KG1 (cell line): ENCODE measurements at regions not wholly inside any gene's neighbourhood (a gene's known extent, or its start where the extent isn't known, plus 50 kb on each side); places are given as distances from the start of the nearest gene placed in this dataset.

Experiments used
- DNase-seq: peaks from one replicate; lab custom pipeline; 2025; lab: John Stamatoyannopoulos, UW

DNA sequence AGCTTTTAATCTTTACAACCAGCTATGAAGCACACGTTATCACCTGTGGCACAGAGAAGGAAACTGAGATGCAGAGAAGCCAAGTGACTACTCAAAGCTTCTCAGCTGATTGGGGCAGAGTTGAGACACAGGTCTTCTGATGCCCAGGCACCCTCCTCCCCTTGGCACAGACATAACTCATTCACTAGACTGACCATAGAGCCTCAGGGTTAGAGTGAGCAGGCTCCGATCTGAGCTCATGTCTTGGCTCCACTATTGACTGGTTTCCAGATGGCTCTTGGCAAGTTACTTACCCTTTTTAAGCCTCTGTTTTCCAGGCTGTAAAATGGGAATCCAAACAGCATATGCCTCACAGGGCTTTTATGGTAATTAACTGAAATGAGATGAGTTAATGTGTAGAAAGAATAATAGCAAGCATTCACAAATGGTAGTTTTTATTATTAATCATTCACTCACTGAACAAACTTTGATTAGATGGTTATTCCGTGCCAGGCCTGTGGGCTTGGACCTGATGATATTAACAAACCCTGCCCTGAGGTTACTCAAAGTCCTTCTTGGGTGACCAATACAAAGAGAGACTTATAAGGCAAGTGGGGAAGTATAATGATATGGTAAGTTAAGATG is 184.3 kb downstream of the ANXA2 start:
- DNase-seq = no peak

DNA sequence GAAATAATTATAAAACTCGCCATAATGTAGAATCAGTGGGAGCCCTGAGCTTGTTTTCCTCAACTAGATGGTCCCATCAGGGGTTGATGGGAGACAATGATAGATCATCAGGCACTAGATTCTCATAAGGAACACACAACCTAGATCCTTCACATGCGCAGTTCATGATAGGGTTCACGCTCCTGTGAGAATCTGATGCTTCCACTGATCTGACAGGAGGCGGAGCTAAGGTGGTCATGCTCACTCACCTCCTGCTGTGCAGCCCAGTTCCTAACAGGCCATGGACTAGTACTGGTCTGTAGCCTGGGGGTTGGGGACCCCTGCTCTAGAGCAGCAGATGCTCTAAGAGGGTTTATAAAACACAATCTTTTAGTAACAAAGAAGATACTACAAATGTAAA is 183.6 kb downstream of the ANXA2 start:
- DNase-seq = no peak

DNA sequence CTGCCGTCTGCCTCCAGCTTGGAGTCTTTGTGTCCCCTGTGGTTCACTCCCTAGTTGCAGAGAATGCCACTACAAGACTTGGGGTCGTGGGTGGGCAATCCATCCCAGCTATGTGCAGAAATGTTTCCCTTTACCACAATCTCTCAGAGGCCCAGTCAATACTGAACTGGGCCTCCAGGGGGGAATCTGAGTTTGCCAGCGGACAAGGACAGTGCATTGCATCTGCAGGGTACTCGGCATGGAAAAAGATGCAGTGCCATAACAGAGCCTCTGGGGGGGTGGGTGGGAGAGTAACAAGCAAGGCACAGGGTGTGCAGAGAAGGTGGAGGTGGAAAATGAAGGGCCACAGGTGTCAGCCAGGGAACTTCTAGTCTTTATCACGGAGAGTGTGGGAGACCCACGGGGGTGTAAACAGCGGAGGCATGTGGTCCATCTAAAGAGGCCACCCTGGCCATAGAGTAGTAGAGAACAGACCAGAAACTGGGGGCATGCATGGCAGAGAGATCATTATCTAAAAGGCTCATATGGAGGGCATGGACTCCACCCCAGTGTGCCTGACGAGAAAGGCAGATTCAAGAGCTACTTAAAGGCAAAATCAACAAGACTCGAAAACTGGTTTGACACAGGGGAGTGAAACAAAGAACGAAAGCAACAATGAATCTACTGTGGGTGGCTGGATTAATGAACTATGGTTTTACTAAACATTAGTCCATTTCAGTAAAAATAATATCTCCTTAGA is 182.4 kb downstream of the ANXA2 start:
- no peak for DNase-seq

DNA sequence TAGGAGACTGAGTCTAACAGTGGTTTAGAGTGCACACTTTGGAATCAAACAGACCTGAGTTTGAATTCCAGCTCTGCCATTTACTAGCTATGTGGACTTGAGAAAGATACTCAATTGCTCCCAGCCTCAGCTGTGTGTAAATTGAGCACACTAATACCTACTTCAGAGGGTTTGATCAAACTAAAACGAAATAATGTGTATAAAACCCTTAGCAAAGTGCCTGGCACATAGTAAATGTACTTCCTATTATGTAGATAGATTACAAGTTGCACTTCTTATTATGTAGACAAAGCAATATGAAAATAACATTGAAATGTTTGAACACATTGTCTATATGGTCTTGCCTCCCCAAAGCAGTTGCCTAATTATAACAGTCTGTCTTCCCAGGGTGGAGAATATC is 180.6 kb downstream of the ANXA2 start:
- no peak for DNase-seq

DNA sequence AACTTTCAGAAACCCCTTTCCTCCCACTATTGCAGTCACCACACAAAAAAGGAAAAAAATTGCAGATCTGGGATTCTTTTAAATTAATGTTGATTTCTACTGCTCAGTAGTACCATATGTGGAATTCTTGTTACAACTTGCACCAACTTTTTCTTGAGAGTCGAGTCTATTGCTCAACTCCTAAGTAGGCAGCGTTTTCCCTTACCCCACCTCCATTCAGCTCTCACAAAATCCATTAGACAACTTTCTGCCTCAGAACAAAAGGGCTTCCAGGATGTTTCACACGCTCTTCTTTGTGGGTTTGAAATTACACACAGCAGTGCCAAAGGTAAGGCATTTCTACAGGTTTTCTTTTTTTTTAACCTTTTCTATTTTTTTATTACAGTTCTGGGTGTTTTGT is 179.5 kb downstream of the ANXA2 start:
- DNase-seq = no peak

DNA sequence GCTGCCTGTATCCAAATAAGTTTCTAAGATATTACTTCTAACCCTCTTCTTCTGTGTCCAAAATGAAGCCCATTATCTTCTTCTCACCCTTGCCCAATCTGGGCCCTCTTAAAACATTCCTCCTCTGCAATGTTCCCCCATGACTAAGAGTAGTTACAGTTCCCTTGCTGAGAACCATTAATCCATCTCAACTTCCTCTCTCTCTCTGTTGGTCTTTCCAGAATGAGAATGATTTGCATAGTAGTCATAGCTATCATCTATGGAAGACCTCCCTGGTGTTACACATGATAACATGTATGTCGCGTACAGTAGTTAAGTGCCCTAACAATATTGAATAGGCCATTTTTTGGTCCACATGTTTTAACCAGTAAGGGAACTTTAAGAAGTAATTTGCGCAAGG is 177.9 kb downstream of the ANXA2 start:
- DNase-seq = no peak

DNA sequence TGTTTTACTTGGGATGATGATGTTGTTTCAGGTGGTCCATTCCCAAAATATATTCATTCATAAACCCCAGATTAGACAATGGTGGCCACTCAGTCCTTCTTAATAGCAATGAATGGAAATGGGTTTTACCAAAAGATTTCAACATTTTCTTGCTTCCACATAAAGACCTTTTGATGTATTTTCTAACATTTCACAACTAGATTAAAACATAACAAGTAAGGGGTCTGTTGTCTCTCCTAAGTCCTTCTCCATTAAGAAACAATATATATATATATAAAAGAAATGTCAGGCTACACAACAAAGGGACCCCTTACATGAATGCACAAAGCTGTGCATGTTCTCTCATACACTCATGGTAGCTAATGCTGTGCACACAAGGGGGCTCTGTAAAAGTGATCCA is 176.4 kb downstream of the ANXA2 start:
- no peak for DNase-seq

DNA sequence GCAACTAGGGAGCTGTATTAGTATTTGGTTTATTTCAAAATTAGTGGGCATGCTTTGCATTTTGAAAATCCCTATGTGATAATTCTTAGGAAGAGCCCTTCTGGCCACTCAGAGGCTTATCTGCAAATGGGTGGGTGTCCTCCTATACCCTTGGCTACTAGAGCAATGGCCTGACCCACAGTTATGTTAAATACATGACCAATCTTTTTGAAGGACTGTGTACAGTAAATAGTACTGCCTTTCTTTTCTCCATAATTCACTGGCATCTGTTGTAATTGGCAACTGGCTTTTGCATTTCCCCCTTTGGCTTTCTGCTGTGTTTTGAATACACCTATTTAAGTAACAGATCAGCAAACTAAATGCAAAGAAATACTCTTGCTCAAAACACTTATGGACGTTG is 175.4 kb downstream of the ANXA2 start:
- DNase-seq = no peak

DNA sequence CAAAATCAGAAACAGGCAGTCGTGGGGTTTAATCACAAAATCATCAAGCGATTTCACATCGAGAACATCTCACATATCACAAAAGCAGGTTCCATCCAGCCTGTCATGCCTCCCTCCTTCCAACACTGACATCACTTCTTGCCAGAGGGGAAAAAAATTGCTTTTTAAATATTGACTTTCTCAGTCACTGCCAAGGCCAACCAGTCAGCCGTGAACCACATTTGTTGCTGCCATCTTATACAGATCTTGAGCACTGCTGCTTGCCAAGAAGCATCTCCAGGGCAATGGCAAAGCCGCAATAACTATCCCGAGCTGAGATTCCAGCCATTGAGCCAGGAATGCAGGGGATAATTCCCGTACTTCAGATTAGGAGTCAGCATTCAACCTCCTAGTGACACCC is 174.6 kb downstream of the ANXA2 start:
- no peak for DNase-seq

DNA sequence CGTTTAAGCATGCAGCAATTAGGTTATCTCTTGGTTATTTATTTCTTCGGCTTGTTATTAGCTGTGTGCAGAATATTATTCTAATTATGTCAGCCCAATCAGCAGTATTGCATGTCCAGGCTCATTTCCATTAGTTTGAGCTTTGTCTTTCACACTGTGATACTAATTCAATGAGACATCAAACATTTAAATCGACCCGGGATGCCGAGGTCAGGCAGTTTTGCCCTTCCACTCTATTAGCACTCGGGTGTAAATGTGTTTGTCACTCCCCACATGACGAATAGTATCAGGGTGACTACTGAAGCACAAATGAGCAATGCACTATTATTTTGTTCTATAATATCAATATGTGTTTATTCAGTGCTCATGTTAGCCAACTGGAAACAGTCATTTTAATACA is 170.9 kb downstream of the ANXA2 start:
- DNase-seq = no peak

DNA sequence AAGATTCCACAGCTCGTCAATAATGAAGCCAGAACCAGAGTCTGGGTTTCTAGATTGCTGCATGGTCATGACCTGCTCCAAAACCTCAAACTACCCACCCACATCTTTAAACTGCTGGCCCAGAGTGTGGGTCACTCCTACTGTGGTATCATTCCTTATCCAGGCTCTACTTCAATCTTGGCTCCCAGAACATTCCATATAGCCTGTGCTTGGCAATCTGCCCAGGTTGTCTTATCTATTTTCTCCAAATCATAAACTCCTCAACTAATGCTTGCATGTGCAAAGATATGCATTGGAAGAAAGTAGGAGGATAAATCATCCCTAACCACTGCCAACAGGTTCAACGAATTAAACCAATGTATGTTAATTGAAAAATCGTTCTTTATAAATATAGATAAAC is 169.7 kb downstream of the ANXA2 start:
- no peak for DNase-seq

DNA sequence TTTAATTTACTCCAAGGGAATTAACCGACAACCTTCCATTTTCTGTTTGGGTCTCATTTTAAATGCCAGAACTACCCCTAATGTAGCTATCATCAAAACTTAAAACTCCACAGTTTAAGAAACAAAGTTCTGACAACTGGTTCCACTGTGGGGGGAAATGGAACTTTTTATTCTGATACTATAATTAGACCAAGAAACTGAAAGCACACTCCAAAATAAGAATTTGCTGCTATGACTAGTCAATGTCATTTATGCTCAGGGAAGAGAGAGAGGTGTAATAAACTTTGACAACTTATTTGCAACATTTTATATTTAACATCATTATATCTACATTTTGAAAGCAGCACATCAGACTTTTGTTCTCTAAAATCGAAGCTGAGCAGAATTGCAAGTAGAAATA is 169.2 kb downstream of the ANXA2 start:
- no peak for DNase-seq

DNA sequence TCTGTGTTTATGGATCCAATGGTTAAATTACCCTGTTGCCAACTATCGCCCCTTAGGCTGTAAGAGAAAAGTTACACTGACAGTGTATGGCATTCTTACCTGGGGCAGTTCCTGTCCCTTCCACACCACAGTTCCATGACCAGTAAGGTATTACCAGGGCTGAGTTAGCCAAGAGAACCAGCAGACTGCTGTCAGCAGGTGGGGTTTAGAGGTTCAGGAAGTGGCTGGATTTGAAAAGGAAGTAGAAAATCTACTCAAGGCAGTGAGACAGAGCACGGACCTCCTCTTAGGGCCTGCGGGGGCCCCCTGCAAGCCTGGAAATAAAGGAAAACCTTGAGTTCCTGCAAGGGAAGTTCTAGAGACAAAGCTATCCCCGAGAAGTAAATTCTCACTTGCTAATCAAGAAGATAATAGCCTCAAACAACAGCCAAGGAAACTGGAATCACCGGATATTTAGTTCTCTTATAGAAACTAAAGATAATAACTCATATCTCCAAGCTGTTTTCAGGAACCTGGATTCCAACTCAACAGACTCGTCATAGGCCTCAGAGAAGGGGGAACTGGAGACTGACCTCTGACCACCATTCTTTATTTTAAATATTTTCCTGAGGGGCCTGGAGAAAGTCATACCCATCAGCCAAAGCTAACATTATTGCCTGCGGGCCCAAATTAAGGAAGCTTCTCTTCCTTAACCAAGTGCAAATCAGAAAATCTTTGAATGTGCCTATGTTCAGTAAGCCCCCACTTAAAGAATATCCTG is 161.7 kb downstream of the ANXA2 start:
- DNase-seq = no peak

DNA sequence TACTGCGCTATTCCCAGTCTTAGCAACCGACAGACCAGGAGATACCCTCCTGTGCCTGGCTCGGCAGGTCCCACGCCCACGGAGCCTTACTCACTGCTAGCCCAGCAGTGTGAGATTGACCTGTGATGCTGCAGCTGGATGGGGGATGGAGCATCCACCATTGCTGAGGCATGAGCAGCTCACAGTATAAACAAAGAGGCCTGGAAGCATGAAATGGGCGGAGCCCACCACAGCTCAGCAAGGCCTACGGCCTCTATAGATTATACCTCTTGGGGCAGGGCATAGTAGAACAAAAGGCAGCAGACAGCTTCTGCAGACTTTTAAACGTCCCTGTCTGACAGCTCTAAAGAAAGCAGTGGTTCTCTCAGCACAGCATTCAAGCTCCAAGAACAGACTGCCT is 160.3 kb downstream of the ANXA2 start:
- DNase-seq = no peak

DNA sequence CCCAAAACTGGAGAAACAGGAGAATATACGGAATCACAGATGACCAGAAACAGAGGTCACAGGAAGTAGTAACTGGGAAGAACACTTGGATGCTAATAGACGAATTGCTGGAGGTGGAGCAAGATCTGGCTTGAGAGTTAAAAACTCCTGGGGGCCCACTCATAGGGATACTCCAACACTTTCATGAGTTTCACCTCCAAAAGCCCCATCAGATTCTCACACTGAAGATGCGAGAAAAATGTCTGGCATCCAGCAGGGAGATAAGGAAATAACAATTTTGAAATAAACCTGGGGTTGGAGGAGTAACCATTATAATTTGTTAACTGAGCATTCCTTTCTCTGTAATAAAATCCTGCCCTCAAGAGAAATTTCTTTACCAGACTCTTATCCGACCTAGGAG is 154.0 kb downstream of the ANXA2 start:
- DNase-seq = no peak

DNA sequence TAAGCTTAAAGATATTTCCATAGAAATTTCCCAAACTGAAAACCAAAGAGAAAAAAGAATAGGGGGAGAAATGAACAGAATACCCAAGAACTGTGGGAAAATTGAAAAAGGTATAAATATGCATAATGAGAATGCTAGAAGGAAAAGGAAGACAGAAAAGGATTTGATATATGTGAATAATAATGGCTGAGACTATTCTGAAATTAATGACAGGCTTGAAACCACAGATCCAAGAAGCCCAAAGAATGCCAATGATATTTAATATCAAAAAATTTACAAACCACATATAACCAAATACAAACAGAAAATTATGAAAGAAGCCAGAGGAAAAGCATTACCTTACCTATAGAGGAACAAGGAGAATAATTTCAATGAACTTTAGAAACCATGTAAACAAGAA is 153.0 kb downstream of the ANXA2 start:
- DNase-seq = no peak

DNA sequence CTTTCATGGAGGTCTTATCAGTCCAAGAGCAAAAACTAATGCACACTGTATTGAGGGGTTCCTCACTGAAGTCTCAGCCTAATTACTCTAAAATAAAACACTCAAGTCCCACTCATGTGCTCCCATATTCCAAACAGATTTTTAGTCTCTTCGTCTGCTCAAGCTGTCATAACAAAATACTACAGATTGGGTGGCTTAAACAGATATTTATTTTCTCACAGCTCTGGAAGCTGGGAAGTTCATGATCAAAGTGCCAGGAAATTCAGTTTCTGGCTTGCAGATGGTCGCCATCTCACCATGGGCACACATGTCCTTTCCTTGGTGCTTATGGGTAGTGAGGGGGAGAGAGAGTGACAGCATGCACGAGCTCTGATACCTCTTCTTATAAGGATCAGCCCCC is 147.5 kb downstream of the ANXA2 start:
- no peak for DNase-seq

DNA sequence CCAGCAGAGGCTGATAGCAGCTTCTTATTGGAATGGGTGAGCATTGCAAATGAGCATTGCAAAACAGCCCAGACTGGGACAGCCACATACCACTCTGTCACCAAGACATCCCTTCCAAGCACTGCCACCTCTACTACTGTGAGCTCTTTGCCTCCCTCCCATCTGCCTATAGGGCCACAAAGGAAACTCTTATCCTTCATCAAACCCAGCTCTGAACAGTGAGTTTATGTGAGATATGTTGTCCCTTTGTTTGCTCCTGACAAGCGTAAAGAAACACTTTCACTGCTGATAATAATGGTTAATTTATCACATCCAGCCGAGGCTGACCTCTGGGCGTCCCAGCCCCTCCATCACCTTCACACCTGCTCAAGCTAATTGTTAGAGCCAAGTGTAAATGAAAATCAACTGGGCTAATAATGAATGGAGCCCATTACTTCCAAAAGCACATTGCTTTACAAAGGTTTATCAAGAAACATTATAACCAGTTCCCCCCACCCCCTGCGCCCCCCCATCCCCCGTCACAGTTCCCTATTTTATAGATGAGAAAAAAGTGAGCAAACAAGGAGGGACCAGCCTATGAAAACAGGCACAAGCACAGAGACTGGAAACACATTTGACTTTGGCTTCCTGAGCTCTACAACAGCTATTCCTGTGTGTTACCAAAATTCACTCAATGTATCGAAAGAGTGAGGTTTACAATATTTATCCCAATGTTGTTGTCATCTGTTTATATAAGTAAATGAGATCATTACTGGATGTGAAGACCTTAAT is 146.3 kb downstream of the ANXA2 start:
- DNase-seq = no peak

DNA sequence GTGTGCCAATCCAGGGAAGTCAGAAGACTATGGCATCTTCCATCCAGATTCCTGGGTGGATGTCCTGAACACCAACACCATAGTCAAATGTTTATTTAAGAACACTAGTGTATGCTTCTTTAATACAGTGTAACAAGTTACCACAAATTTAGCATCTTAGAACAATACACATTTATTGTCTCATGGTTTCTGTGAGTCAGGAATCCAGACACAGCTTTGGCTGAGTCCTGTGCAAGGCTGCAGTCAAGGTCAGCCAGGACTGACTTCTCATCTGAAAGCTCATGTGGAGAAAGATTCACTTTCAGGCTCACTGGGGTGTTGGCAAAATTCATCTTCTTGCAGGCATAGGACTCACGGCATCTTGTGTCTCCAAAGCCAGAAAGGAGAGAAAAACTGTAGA is 143.4 kb downstream of the ANXA2 start:
- DNase-seq = no peak

DNA sequence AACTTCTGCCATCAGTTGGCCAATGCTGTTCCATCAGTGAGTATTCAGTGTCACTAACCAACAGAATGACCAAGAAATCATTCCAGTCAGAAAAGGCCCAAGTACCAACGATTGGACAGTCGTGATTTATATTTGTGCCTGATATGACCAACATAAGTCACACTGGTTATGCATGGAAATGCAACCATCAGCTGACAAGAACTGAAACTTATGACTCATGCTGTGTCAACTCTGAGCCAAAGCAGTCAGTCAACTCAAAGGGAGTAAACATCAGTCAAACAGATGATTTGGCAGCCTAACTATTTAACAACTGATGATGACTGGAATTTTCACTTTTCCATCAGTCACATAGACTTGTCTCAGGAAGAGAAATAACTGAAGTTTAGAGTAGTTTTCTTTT is 142.4 kb downstream of the ANXA2 start:
- no peak for DNase-seq

DNA sequence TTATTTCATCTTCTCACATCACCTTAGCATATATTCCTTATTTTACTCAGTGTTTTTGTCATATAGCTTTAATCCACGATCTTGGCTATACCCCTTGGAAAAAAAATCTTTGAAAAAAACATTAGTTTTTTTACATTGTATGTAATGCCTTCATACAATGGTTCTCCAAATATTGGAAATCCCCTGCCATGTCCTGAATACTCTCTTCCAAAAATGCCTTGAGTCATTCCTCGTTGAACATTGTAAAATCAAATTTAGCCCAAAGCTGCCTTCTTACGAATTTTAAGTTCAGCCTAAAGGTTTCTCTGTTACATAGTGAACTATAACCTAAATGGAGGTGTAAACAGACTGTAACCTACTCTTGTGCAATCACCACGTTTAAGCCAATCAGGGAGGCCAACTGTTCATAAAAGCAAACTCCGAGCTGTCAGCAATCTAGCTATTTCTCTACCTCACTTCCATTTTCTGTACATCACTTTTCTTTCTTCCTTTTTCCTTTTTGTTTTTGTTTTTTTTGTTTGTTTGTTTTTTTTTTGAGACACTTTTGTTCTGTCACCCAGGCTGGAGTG is 140.1 kb downstream of the ANXA2 start:
- DNase-seq = no peak

DNA sequence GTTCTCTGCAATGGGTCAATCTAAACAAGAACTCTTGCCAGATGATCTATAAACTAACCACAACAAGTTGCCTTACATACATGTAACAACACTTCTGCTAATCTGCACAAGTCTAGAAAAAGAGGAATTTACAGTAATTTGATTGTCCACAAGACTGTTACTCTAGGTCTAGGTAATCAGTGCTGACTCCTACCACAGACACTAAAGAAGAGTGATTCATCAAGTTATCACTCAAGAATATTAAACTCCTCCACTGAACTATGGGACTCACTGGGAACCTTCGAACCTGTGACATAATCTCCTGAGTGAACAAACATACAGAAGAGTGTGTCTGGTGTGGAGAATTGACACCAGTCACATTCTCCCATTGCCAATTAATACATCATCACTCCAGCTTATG is 138.3 kb downstream of the ANXA2 start:
- DNase-seq = no peak
